GM19035 (cell line): ENCODE measurements at regions not wholly inside any gene's neighbourhood (a gene's known extent, or its start where the extent isn't known, plus 50 kb on each side); places are given as distances from the start of the nearest gene placed in this dataset.

Source experiments
- ATAC-seq: cut with Tn5 transposase; IDR thresholded peaks from one replicate; pipeline ENCODE4 v1.9.1; 2021; ENCODE audit not compliant: unreplicated experiment

DNA sequence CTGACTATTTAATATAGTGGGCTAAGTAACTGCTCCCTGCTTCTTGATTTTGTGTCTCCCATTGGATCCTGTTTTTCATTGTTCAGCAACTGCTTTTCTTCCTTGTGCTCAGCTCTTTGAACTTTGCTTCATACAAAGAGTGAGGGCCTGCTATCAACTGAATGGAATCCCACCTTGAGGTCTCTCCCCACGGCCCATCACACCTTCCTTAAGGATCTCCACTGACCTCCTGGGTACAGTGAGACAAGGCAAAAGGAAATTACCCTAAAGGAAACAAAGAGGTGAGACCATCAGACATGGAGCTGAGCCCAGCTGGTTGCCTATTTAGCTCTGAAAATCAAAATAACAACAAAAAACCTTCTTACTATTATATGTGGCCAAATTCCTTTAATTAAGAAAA, 91.3 kb upstream of the RPL34 start:
- ATAC-seq, result no peak

DNA sequence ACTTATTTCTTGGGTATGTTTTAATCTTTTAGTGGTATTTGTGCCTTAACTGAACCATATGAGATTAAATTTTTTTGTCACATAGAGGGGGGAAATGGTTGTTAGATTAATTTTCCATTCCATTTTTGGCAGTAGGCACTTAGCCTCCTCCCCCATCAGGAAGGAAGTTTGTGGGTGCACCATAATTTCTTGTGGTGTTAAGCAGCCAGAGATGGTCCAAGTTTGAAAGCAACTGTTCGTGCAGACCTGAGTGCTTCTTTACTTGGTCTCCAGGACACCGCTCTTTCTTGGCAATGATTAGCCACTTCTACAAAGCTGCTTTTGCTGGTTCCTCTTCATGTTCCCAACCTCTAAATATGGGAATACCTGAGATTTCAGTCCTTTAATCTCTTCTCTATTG, 92.7 kb upstream of the RPL34 start:
- ATAC-seq, result no peak

DNA sequence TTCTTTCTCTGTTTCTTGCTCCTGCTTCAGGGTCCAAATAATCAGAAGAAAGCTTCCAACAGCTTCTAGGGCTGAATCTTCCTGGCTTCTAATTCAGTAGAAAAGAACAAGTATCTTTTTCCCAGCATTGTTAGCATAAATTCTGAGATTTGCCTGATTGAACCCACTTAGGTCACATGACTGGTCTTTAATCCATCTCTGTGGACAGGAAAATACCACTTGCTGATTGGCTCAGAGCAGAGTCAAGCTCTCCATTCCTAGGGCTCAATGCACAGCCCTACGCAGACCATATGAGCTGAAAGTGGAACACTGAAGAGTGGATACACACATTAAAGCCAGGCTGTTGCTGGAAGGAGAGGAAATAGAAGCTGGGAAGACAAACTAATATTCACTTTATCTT, 99.6 kb upstream of the RPL34 start:
- ATAC-seq, result no peak

DNA sequence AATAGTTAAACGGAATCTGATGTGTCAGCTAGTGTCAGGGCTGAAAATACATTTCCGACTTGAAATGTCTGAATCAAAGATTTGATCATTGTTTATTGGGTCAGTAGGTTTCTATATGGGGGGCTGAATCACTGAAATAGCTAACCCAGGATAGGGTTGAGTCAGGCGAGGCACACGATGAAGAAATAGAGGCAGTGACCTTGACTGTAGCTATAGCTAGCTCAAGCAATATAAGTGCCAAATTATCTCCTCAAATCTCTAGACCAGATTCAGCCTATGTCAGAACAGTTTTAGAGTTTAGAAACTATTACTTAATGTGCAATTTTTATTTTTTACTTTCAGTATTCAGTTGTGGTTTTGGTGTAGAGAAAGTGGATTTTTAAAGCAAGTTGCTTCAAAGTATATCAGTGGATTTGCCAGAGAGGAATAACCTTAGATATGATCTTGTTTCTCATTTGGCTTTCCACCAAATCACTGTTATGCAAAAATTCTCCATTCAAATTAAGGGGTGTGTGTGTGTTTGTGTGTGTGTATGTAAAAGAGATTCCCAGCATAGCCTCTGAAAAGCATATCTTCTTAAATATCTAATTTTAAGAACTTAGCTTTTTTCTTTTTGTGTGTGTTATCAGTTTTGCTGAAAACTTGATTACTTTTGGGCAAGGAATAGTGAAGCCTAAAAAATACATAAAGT, 100.3 kb upstream of the RPL34 start:
- ATAC-seq, result no peak

DNA sequence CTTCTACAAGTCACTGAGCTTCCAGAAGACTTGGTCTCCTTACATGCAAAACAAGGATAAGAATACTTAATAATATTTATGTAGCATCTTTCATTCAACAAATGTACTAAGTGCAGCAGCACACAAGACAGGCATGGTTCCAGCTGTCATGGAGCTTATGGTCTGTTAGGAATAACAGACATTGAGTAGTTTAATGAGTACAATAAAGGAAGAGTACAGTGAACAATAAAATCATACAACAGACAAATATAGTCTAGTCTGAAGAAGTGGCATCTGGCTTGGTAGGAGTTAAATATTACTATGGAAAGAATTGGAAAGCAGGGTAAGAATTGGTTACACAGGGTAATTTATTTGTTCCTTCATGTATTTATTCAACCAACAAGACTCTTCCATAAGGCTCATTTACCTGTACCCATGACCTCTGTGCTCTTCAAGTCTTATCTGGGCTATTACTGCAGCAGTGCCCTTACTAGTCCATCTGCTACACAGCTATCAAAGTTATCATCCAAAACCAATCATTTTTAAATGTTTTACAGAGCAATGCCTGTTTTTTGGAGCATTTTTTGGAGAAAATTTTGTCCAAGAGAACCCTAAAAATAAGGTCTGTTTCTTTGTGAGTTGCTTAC, 101.1 kb upstream of the RPL34 start:
- no peak for ATAC-seq

DNA sequence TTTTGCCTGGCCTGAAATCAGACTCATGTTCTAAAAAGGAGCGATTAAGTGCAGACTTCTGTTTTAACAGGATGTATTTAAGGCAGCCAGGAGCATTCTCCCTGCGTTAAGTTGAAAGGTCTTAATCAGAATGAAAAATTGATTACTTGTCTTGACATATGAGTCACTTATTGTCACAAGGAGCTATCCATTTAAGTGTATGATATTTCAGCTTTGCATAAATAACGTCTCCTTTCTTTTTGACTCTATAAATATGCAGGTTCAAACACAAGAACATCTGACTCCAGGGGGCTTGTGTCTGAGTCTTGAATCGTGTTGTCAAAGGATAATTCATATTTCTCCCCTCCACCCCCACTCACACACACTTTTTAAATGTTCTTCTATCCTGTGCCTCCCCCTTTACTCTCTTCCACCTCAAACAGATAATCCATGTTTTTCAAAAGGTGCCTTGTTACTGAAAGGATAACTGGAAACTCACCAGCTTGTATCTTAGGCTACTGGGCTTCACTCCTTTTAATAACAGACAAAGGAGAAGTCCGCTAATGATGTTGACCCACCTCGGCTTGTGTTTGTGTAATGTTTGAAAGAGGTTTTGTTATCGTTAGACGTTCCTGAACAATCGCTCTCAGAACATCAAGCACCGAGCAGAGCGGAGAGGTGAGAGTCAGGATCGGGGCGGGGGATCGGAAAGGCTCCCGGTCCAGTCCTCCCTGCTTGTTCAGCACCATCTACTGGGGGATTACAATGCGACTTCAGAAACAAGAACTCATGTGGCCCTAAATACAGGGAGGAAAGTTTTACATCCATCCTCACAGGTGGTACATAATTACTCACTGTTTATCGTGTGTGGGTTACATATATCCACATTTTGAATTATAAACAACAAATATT, 107.5 kb upstream of the RPL34 start:
- ATAC-seq, result no peak

DNA sequence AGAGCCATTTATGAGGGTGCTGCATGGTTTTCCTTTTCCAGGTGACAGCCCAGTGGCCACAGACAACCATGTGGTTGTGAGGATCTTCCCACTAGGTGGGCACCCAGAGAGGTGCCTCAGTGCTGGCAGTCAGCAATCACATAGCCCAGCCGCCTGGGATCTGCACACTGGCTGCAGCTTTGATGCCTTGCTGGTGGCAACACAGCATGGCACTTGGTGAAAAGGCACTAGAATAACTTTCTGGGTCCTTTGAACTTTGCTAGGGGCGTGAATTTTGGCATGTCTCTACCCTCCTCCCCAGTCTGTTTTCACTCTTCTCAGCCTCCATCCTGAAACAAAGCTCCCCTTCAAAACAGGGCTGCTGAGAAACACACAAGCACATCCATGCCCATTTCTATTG, 108.8 kb upstream of the RPL34 start:
- no peak for ATAC-seq

DNA sequence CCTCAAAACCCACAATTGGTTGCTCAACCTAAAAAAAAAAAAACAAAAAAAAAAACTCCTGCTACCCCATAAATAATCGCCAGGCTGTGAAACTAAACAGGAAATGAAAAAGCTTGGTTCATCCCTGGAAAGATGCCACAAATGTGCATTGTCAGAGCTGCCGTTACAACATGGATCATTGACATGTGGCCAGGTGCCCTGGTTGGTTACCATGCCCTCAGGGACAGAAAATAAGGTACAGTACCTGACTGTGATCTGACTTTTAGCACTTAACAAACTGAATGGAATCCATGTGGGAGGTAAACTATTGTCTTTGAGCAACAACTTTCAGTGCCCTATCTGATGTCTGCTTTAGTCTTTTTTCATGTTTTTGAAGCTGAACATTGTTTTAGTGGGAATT, 118.0 kb upstream of the RPL34 start:
- ATAC-seq, result no peak

DNA sequence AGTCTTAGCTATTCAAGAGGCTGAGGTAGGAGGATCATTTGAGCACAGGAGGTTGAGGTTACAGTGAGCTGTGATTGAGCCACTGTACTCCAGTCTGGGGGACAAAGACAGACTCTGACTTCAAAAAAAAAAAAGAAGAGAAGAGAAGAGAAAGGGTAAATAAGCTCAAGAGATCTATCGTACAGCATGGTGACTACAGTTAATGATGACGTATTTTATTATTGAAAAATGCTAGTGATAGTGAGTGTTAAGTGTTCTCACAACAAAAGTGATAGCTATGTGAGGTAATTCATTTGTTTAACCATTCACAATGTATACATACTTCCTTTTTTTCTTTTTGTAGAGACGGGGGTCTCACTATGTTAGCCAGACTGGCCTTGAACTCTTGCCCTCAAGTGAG, 121.5 kb upstream of the RPL34 start:
- ATAC-seq, result no peak

DNA sequence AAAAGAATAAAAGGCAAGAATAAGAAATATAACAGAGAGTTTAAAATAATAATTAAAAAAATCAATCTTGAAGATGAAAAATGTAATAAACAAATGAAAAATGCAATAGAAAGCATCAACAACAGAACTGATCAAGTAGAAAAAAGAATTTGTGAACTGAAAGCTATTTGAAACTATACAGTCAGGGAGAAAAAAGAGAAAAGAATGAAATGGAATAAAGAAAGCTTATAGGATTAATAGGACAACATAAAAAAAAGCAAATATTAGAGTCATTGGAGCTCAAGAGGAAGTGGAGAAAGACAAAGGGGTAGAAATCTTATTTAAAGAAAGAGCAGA, 126.8 kb upstream of the RPL34 start:
- ATAC-seq, result no peak

DNA sequence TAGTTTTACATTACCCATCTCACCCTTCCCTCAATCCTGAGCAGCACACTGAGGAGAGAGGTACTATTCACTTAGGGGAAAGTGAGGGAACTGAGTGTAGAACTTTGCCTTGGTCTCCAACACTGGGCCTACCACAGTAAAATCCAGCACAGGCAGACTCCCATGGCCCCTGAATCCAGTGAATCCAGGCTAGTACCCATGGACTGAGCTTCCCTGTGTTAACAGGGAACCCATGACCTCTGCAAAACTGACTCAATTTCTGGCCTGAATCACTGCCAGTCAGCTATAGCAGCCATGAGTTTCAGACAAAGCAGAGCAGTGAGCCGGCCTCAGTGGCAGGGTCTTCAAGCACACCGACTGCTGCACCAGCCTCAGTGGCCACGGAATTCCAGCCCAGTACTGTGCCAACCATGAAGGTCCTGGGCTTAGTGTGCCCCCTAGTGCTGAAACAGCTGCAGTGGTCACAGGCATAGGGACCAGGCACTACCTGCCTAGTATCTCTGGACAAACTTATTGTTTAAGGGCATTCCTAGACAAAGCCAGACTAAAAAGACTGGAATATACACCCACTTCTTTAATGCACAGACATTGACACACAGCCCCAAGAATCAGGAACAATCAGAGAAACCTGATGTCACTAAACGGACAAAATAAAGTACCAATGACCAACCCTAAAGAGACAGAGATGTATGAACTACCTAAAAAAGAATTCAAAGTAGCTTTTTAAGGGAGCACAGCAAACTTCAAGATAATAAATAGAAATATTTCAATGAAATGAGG, 127.4 kb upstream of the RPL34 start:
- no peak for ATAC-seq

DNA sequence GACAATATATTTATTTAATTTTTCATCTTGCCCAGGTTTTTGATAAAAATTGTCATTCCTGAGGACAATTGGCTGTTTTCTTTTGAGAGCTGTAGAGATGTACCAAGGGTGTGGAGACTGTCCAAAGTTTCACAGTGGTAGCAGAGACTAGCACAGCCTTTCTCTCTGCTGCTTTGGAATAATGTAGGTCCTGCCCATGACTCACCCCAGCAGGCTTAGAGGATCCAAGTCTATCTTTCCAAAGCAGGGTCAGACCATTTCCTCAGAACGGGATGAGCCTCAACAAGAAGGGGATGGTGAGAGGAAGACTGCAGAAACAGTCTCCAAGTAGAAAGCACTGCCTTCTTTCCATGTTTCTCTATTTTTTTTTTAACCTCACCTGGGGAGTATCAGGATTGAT, 131.5 kb upstream of the RPL34 start:
- no peak for ATAC-seq

DNA sequence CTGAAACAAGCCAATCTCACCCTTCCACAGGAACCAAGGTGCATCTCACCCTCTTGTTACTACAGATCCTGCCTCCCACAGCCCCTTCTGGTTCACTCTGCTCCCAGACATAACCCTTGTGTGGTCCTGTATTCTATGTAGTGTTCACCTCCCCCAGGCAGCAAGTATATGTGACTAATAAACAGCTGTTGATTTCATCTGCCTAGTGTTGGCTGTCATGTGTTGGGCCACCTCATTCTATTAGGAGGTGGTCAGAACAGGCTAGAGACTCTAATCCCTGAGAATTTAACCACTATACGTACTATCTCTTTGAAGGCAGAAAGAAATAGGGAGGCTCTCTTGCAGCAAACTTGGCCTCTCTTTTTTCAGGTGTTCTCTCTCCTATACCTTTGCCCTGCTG, 134.3 kb upstream of the RPL34 start:
- no peak for ATAC-seq

DNA sequence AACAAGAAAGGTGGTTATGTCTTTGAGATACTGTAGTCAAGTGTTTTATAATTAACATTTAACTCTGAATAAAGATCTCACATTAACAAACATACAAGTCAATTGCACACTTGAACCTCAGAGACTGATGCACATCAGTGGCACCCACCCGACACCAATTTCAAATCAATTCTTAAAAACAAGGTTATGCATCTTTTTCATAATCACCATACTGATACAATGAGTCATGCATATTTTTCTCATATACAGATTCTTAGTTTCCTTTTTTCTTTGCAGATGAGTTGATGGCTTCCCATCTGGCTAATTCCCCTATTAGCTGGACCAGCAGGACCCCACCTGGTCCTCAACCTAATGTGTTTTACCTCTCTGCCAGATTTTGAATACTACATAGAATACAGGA, 136.2 kb upstream of the RPL34 start:
- no peak for ATAC-seq

DNA sequence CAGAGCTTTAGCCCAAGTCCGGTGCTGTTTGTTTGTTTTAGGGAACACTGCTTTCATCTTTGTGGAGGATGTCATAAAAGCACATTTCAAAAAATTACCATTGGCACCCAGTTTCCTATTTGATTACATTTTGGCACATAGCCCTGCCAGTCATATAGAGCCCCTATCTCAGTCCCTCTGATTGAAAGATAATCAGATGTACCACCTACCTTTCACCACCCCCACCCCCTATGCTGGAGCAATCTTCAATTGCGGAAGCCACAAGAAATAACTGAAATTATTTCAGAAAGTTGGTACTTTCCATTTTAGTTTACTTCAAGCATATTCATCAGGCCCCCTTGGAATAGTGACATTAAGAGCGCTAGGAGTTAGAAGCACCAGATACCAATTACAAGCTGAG, 136.7 kb upstream of the RPL34 start:
- no peak for ATAC-seq

DNA sequence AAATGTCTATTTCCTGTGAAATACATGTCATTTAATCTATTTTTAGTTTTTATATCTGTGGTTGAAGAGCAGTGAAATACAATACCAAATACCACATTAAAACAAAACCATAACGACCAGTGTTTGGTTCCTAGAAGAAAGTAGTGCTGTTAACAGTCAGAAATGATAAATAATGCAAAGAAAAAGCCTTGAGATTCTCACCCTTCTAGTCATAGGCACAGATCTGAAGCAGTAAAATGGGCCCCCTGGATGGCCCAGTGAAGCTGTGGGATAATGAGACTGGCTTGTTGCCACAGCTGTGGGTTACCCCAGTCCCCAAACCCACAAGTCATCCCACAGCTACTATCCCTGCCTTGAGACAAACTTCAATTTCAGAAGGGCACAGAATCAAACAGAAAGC, 137.3 kb upstream of the RPL34 start:
- ATAC-seq, result no peak

DNA sequence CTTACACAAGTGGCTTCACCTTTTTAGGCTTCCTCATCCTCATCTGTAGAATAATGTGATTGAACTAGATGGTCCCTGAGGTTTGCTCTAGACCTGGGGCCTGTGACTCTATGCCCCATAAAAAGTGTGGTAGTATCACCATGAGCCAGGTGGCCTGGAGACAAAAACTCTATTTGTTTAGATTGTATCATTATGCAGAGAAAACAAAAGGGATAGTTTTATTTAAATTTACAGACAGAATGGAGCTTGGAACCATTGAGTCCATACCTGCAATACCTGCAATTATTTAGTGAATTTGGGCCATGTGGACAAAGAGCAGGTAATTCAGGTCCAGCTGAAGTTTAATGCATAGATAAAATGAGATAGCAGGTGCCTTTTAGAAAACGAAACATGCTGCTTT, 139.5 kb upstream of the RPL34 start:
- no peak for ATAC-seq

DNA sequence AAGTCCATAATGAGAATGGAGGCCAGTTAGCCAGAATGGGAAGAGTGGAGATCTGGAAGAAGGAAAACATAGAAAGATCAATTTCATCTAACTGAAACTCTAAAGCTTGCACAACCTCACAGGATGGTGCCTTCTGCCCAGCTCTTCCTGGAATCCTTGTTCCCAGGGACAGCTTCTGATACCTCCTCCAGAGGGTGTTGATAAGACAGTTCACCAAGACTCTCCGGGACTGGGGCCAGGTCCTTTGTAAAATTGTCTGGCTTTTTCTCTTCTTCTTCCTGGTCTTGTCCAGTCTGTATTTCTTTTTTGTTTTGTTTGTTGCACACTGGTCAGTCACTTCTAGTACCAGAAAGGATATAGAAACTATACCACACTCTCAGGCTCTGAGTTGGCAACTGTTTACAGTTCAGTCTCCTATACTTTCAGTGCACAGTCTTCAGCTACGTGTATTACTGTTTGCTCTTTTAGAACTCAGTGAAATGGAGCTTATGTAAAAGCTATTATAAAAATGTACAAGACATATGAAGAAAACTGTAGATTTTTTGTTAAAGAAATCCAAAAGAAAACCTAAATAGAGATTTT, 142.8 kb upstream of the RPL34 start:
- ATAC-seq, result peak; percentile 59

DNA sequence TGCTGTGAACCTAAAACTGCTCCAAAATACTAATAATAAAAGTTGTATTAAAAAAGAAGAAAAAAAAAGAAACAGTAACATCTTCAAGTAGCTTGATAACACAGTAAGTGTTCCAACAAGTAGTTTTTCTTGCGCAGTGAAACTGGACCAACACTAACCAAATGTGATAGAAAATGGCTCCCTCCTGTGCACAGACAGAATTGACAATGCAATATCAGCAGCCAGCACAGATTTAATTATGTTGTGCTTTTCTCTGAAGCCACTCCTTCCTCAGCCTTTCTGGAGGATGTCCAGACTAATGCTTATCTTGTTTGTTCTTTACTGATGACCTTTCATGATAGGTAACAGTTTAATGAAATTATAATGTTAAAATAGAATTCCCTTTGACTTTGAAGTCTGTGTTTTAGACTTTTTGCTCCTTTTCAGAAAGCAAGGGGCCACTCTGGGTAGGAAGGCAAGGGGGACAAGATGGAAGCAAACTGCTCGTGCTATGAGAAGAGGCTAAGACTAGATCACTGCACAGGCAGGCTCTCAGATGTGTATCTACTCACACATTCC, 147.1 kb upstream of the RPL34 start:
- ATAC-seq, result no peak

DNA sequence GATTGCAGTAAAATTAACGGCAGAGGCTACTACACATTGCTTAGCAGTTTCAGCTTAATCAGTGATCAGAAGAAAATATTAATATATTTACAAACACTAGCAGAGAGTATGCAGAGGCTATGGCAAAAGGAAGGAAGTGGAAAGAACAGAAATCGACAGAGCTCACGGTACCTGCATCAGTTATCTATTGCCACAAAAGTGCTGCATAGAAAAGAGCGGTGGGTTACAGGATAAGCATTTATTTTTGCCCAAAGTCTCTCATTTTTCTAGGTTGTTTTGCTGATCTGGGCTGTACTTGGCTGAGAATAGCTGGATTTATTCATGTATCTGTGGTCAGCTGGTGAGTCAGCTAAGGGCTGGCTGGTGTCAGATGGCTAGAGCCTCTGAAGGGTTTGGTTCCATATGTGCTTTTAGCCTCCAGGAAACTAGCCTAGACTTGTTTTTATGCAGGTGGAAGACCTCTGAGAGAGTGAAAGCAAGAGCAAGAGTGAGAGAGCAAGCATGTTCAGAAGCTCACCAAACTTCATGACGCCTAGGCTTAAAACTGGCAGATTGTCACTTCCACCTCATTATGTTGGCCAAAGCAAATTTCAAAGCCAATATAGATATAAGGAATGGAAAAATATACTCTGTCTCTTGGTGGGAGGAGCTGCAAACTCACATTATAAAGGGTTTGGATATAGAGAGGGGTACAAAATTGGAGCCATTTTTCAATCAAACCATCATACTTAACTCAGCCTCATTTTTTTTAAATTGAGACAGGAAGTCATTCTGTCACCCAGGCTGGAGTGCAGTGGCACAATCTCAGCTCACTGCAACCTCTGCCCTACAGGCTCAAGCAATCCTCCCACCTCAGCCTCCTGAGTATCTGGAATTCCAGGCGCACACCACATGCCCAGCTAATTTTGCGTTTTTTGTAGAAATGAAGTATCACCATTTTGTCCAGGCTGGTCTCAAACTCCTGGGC, 153.2 kb upstream of the RPL34 start:
- peak; percentile 99 for ATAC-seq
